AG20443 (cell line): ENCODE measurements at regions not wholly inside any gene's neighbourhood (a gene's known extent, or its start where the extent isn't known, plus 50 kb on each side); places are given as distances from the start of the nearest gene placed in this dataset.

Experiments
- DNase-seq: peaks from one replicate; pipeline ENCODE4 v3.0.0; 2012; ENCODE audit warnings: low spot score, mixed read lengths

GRCh38 chrX:45775468-45775867, 574.8 kb upstream of the DIPK2B start:
- DNase-seq = peak; percentile 37

DNA sequence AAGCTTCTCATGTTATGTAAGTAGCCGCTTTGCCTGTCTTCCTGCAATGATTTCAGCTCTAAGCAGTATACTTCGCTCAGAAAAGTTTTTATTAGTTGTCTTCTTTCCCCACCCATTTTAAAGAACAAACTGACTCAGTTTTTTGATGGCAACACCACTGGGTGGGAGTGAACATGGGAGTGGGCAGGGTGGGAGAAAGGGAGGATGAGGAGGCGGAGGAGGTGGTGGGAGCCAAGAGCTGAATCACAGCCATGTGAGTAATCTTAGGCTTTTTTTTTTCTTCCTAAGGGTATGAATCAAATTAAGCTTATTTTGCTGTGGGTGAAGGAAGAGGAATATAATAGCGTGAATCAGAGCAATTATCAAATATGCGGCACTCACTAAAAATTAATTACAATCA, 574.3 kb upstream of the DIPK2B start:
- DNase-seq = peak; percentile 20

- DNase-seq = no peak
These were observed 572.9 kb upstream of the DIPK2B start for GRCh38 chrX:45773572-45773971.

DNA sequence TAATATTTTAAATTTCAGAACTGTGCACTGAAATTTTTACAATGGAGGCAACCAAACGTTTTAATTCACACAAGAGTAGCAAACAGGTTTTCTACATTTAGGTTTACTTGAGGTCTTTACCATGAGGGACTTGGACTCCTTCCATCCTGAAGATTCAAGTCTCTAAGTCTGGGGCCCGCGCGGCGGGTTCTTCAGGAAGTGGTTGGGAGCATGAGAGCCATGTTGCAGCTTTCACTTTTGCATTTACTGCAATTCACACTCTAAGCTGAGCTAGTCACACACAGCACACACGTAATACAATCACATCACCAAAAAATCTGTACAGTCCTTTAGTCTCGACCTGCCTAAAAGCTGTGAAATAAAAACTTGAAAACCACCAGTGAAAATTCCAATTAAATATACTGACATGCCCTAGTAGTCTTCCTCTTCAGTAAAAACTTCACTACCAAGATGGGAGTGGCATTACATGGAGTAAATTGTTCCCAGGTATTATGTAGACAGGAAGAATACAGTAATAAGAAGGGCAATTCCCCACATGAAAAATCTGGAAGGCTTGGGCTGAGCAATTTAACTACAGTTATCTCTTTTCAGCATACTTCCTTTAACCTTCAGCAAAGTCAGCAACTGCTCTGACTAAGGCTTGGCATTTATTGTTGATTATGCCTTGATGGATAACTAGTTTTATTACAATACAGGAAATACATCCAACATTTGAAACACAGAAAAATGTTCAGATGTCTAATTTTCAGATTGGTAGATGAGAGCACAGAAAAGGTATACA, 571.1 kb upstream of the DIPK2B start:
- no peak for DNase-seq

DNA sequence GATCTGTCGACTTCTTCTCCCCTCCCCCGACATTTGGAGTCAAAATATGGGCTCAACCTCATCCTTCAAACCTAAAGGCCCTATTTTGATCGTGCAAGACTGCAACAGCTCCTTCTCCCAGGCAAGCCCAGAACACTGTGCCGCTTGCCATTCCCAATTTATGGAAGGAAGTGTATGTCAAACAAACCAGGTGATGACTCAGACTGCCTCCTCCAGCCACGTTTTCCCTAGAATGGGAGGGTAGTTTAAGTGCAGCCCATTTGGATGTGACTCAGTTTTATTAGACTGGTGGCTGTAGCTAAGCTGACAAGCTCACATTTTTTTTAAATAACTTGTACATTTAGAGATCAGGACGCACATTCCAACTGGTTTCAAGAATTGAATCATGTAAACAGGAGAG, 570.4 kb upstream of the DIPK2B start:
- peak; percentile 47 for DNase-seq

GRCh38 chrX:45769761-45770582, 569.3 kb upstream of the DIPK2B start:
- DNase-seq = peak; percentile 69

- DNase-seq = no peak
These were observed 568.1 kb upstream of the DIPK2B start for GRCh38 chrX:45768666-45769236.

DNA sequence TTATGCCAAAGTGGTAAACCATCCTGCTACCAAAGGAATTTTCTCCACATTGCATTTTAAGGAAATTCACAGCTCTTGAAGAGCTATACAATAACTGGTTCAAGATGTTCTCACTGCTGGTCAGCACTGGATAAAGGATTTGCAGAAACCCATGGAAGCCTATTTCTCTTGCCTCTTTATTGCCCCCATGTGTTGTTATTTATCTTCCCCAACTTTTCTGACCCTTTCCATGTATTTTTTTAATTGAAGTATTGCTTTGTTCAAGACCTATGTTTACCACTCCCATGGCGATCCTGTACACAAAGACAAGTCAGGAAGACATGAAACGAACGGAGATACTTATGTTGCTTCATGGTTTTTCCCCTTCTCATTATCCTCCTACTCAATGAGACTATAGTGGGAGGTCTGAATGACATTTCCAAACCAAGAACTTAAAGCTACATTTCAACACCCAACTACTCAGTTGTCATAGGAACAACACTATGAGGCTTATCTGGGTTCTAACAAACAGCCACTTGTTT, 566.4 kb upstream of the DIPK2B start:
- DNase-seq = no peak

DNA sequence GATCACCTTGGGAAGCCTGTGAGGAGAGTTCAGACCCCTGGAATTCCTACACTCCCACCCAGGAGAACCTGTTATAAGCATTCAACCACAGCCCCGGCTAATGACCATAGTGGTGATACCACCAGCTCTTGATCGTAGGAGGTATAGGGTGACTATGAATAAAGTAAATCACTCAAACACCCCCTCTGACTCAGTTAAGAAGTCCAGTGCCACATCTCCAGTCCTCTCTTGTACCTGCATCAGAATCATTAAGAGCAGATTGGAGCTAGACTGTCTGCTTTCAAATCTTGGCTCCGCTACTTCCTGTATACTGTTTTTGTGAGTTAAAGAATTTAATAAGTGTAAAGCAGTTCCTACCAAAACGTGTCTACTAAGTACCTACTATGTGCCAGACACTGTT, 565.1 kb upstream of the DIPK2B start:
- no peak for DNase-seq

DNA sequence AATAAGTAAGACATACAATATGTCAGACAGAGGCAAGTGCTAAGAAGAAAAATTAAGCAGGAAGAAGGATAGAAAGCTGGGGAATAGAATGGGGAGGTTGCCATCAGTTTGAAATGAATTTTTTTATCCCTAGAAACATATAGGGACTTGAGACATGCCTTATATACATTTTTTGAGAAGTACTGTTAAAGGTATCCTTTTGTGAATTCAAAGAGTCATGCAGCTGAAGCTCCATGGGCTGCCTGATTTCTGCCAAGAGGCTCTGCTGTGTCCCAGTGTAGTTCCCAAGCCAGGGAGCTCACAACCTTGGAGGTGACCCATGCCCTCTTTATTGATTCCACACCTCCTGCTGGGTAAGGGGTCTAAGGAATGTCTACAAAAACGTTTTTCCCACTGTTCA, 564.6 kb upstream of the DIPK2B start:
- no peak for DNase-seq

GRCh38 chrX:45762699-45763647, 562.3 kb upstream of the DIPK2B start:
- no peak for DNase-seq

GRCh38 chrX:45761920-45762319, 561.2 kb upstream of the DIPK2B start:
- DNase-seq = no peak

GRCh38 chrX:45760187-45760742, 559.6 kb upstream of the DIPK2B start:
- DNase-seq = no peak

- no peak for DNase-seq
These were observed 558.2 kb upstream of the DIPK2B start for GRCh38 chrX:45758738-45759397.

DNA sequence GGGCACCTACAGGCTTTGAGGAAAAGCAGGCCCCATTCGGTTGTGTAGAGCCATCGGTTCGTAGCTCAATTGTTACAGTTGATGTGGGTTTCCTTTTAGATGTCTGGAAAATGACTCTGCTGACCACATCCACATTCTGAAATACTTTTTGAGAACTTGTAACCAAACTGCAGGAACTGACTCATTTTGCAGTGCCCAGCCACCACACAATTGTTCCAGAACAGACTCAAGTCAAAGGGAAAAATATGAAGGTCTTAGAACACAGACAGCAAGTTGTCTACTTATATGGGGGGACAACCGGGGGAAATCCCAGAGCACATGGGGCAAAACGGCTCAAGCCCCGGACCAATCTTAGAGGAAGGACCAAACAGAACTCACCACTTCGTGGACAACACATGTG, 557.6 kb upstream of the DIPK2B start:
- peak; percentile 25 for DNase-seq

- DNase-seq = no peak
These were observed 556.6 kb upstream of the DIPK2B start for GRCh38 chrX:45757272-45757671.

DNA sequence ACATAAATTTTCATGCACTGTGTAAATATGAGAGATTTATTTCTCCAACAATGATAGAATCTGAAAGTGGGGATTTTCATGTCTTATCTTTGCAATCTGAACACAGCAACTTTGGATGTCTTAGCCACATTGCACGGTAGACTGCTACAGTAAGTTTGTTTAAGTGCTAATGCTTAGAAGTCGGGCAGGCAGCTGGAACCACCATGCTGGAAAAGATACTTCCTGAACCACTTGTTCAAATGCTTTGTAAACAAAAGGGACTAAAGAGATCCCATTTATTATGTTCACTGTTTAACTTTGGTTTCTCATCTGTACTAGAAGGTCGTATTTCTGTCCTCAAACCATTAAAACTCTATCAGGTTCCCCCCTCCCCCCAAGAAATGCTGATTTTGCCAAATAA, 555.9 kb upstream of the DIPK2B start:
- no peak for DNase-seq

DNA sequence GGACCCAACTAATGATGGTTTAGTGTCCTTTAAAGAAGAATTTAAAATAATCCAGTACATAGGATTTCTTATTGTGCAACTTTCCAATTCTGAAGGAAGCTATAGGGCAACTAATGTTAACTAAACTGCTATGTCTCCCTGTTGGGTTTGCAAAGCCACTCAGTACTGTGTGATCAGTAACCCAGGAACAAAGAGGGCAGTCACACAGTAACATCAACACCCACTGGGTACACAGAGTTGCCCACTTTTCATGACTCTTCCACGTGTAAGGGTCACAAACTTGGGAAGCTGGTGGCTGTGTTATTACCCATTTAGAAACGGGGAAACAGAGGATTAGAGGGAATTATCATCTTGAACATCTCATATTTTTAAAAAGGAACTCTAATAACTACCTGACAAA, 555.0 kb upstream of the DIPK2B start:
- no peak for DNase-seq

DNA sequence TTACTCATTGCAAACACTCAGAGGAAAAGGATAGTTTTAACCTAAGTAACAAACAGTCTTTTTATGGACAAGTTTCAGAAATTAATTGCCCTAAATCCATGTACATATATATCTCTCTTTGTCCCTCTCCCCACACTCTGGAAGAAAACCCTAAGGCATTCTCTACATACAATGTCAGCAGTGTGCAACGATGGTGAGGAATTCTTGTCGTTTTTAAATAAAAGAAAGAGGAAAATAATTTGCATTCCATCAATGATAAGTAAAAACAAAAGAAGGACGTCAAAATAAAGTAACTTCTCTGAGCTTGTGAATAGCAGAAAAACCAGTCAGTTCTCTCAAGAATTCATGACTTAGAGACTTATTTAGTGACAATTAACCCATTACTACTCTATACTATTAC, 550.5 kb upstream of the DIPK2B start:
- DNase-seq = no peak

DNA sequence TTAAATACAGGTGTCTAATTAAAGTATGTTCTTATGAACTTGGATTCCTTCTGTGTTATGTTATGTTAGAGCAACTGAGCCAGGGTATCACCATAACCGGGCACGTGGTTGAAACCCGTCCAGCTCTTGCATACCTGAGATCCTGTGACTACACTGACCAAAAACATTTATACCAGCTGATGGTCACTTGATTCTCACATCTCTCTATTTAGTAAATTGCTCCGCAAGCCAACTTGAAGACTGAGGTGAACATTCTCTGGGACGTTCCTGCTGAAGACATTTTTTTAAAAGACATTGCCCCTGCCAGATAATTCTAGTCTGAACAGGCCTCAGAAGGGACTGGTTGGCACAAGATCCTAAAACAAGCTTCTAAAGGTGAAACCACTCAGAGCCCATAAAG, 550.0 kb upstream of the DIPK2B start:
- DNase-seq = no peak

- no peak for DNase-seq
These were observed 548.7 kb upstream of the DIPK2B start for GRCh38 chrX:45749375-45749774.
